OCI-LY1 (cell line): ENCODE measurements at regions not wholly inside any gene's neighbourhood (a gene's known extent, or its start where the extent isn't known, plus 50 kb on each side); places are given as distances from the start of the nearest gene placed in this dataset.

Source experiments
- H2AFZ ChIP-seq: fragments of 200-600 bp; sonication (generic), shearing (Covaris generic); 2 replicates; pipeline ENCODE4 v1.6.0; 2014; ENCODE audit warnings: antibody characterized with exemption, mild to moderate bottlenecking, low read length
- H3F3A ChIP-seq: fragments of 200-600 bp; sonication (generic), shearing (Covaris generic); 2 replicates; pipeline ENCODE4 v1.6.0; 2014; ENCODE audit warnings: mild to moderate bottlenecking, antibody characterized with exemption, low read length, moderate library complexity; ENCODE audit not compliant: insufficient read depth
- H3K27ac ChIP-seq: fragments of 200-600 bp; sonication (generic); 2 replicates; pipeline ENCODE4 v1.5.1; 2014; ENCODE audit warnings: low read length, mixed run types, mild to moderate bottlenecking, low read depth; ENCODE audit not compliant: poor library complexity, severe bottlenecking
- H3K27me3 ChIP-seq: fragments of 200-600 bp; sonication (generic); 2 replicates; pipeline ENCODE4 v1.6.0; 2014; ENCODE audit warnings: antibody characterized with exemption, mild to moderate bottlenecking, low read length, moderate library complexity; ENCODE audit not compliant: insufficient read depth
- H3K36me3 ChIP-seq: fragments of 200-600 bp; sonication (generic); 2 replicates; pipeline ENCODE4 v1.6.1; 2014; ENCODE audit warnings: mild to moderate bottlenecking, antibody characterized with exemption, low read length, moderate library complexity, mixed read lengths; ENCODE audit not compliant: insufficient read depth
- H3K4me1 ChIP-seq: fragments of 200-600 bp; sonication (generic); 2 replicates; pipeline ENCODE4 v1.5.1; 2014; ENCODE audit warnings: mild to moderate bottlenecking, low read length, moderate library complexity; ENCODE audit not compliant: insufficient read depth, severe bottlenecking
- H3K4me2 ChIP-seq: fragments of 200-600 bp; sonication (generic), shearing (Covaris generic); 2 replicates; pipeline ENCODE4 v1.6.1; 2014; ENCODE audit warnings: low read length
- H3K4me3 ChIP-seq: fragments of 200-600 bp; sonication (generic); 2 replicates; pipeline ENCODE4 v1.5.1; 2014; ENCODE audit warnings: low read length, low read depth, mild to moderate bottlenecking, mixed read lengths; ENCODE audit not compliant: poor library complexity, severe bottlenecking
- H3K79me2 ChIP-seq: fragments of 200-600 bp; shearing (Covaris generic); 2 replicates; pipeline ENCODE4 v1.6.1; 2016; ENCODE audit warnings: mixed run types, low read length, mixed read lengths; ENCODE audit not compliant: insufficient read depth
- H3K9ac ChIP-seq: fragments of 200-600 bp; sonication (generic), shearing (Covaris generic); 2 replicates; pipeline ENCODE4 v1.6.1; 2014; ENCODE audit warnings: mild to moderate bottlenecking, low read length, mixed read lengths
- H3K9me2 ChIP-seq: fragments of 200-600 bp; sonication (generic), shearing (Covaris generic); 2 replicates; pipeline ENCODE4 v1.6.1; 2014; ENCODE audit warnings: low read depth, mild to moderate bottlenecking, low read length, mixed read lengths
- H3K9me3 ChIP-seq: fragments of 200-600 bp; shearing (Covaris generic); 2 replicates; pipeline ENCODE4 v1.6.1; 2014; ENCODE audit warnings: low read length, mixed read lengths
- H4K20me1 ChIP-seq: fragments of 200-600 bp; sonication (generic), shearing (Covaris generic); 2 replicates; pipeline ENCODE4 v1.6.0; 2016; ENCODE audit warnings: mild to moderate bottlenecking, low read length; ENCODE audit not compliant: insufficient read depth
- CTCF ChIP-seq: fragments of 200-600 bp; sonication (generic), shearing (Covaris generic); IDR thresholded peaks from 2 replicates; pipeline ENCODE4 v1.5.1; 2017; ENCODE audit warnings: mild to moderate bottlenecking, antibody characterized with exemption, low read length, moderate library complexity, mixed read lengths
- EZH2 ChIP-seq: fragments of 200-600 bp; sonication (generic), shearing (Covaris generic); IDR thresholded peaks from 2 replicates; pipeline ENCODE4 v1.8.0; 2017; ENCODE audit warnings: borderline replicate concordance, mixed run types, mild to moderate bottlenecking, antibody characterized with exemption, low read length, moderate library complexity, mixed read lengths

GRCh38 chr16:86356804-86357203, 153.5 kb upstream of the FOXF1 start:
- H3F3A ChIP-seq = no peaks in the 10 kb centered on the region
- no peak for TF ChIP-seq CTCF
- no peak for TF ChIP-seq EZH2
- no peak overlapping the region for H3K27ac ChIP-seq
- H4K20me1 ChIP-seq = no peaks in the 10 kb centered on the region
- no peak overlapping the region for H2AFZ ChIP-seq
- H3K4me2 ChIP-seq = no peak overlapping the region
- no peak overlapping the region for H3K4me3 ChIP-seq
- H3K9me3 ChIP-seq = no peaks in the 10 kb centered on the region
- no peaks in the 10 kb centered on the region for H3K79me2 ChIP-seq
- no peaks in the 10 kb centered on the region for H3K36me3 ChIP-seq
- no peaks in the 10 kb centered on the region for H3K9me2 ChIP-seq
- H3K4me1 ChIP-seq = no peaks in the 10 kb centered on the region
- peaks cover 14% of the 10 kb centered on the region; the same call in 1 of the 2 replicates for H3K27me3 ChIP-seq
- no peak overlapping the region for H3K9ac ChIP-seq

GRCh38 chr16:86357303-86357702, 153.0 kb upstream of the FOXF1 start:
- H3K36me3 ChIP-seq = no peaks in the 10 kb centered on the region
- H3K9me3 ChIP-seq = no peaks in the 10 kb centered on the region
- H3K4me1 ChIP-seq = no peaks in the 10 kb centered on the region
- peaks cover 14% of the 10 kb centered on the region; the same call in 1 of the 2 replicates for H3K27me3 ChIP-seq
- H3K27ac ChIP-seq = no peak overlapping the region
- no peak overlapping the region for H2AFZ ChIP-seq
- H3K9me2 ChIP-seq = no peaks in the 10 kb centered on the region
- no peak overlapping the region for H3K4me3 ChIP-seq
- no peak overlapping the region for H3K4me2 ChIP-seq
- H3F3A ChIP-seq = no peaks in the 10 kb centered on the region
- no peak overlapping the region for H3K9ac ChIP-seq
- TF ChIP-seq EZH2 (no peak), CTCF (no peak)
- H4K20me1 ChIP-seq = no peaks in the 10 kb centered on the region
- no peaks in the 10 kb centered on the region for H3K79me2 ChIP-seq

GRCh38 chr16:86357950-86358349, 152.4 kb upstream of the FOXF1 start:
- no peak overlapping the region for H3K27ac ChIP-seq
- no peak overlapping the region for H3K4me2 ChIP-seq
- H3K79me2 ChIP-seq = no peaks in the 10 kb centered on the region
- H3K9ac ChIP-seq = no peak overlapping the region
- H3K9me2 ChIP-seq = no peaks in the 10 kb centered on the region
- no peak overlapping the region for H3K4me3 ChIP-seq
- TF ChIP-seq CTCF = no peak
- no peak for TF ChIP-seq EZH2
- H2AFZ ChIP-seq = no peak overlapping the region
- no peaks in the 10 kb centered on the region for H4K20me1 ChIP-seq
- H3F3A ChIP-seq = no peaks in the 10 kb centered on the region
- no peaks in the 10 kb centered on the region for H3K4me1 ChIP-seq
- H3K36me3 ChIP-seq = no peaks in the 10 kb centered on the region
- H3K9me3 ChIP-seq = no peaks in the 10 kb centered on the region
- peaks cover 14% of the 10 kb centered on the region; the same call in 1 of the 2 replicates for H3K27me3 ChIP-seq
